MCF 10A (cell line): ENCODE measurements at regions not wholly inside any gene's neighbourhood (a gene's known extent, or its start where the extent isn't known, plus 50 kb on each side); places are given as distances from the start of the nearest gene placed in this dataset.

Experiments used
- BruUV-seq: library from RNA; stranded (reverse); fragments of 400-500 nt; replicated peaks from 2 replicates; lab custom pipeline; 2021; lab: Mats Ljungman, UMichigan
- CTCF ChIA-PET: fragments of 300-600 bp; sonication (Branson Sonifier 250); formaldehyde crosslinking; extraction: SDS; loops from one replicate; lab custom pipeline; 2021; ENCODE audit warnings: antibody characterized with exemption, inconsistent platforms; lab: Yijun Ruan, JAX
- POLR2A ChIA-PET: fragments of 300-600, 350-650 bp; sonication (Branson Sonifier 250); formaldehyde crosslinking; extraction: SDS; loops from one replicate; lab custom pipeline; 2020; ENCODE audit warnings: antibody characterized with exemption, inconsistent platforms; lab: Yijun Ruan, JAX
- DNase-seq: peaks from one replicate; pipeline ENCODE4 v3.0.0-alpha.2; 2018; ENCODE audit not compliant: unreplicated experiment
- H3K27ac Mint-ChIP-seq: one replicate; pipeline ENCODE4 v1.8.0; 2022; ENCODE audit warnings: mild to moderate bottlenecking, low read depth, mixed read lengths; ENCODE audit not compliant: unreplicated experiment
- H3K27me3 Mint-ChIP-seq: one replicate; pipeline ENCODE4 v1.8.0; 2022; ENCODE audit warnings: mixed read lengths; ENCODE audit not compliant: insufficient read depth, unreplicated experiment
- H3K36me3 Mint-ChIP-seq: one replicate; pipeline ENCODE4 v1.8.0; 2022; ENCODE audit warnings: mild to moderate bottlenecking, moderate library complexity, mixed read lengths; ENCODE audit not compliant: insufficient read depth, unreplicated experiment
- H3K4me1 Mint-ChIP-seq: one replicate; pipeline ENCODE4 v1.8.0; 2022; ENCODE audit warnings: mixed read lengths; ENCODE audit not compliant: insufficient read depth, unreplicated experiment
- H3K4me3 Mint-ChIP-seq: one replicate; pipeline ENCODE4 v1.8.0; 2022; ENCODE audit warnings: mild to moderate bottlenecking, moderate library complexity, mixed read lengths; ENCODE audit not compliant: unreplicated experiment
- H3K9me3 Mint-ChIP-seq: one replicate; pipeline ENCODE4 v1.8.0; 2022; ENCODE audit warnings: mixed read lengths; ENCODE audit not compliant: unreplicated experiment
- CTCF ChIP-seq: fragments of 200-600 bp; IDR thresholded peaks from one replicate; pipeline ENCODE4 v1.8.0; 2022; ENCODE audit warnings: antibody characterized with exemption, mild to moderate bottlenecking; ENCODE audit not compliant: unreplicated experiment
- intact Hi-C: fragments of 100-400 bp; cut with micrococcal nuclease; formaldehyde crosslinking; loops from 2 replicates; pipeline ENCODE4 v1.14.1; 2022

GRCh38 chr1:94617134-94617805, 75.7 kb upstream of the F3 start:
- no peak overlapping the region for H3K27ac Mint-ChIP-seq
- no TSS peak for BruUV-seq
- no peak for TF ChIP-seq CTCF
- ChIA-PET CTCF (interaction anchor here (1.4 to 3.2 kb wide), 3 partner anchors 12 to 76 kb away, joined by 3 to 17 read pairs (median 6); partner anchors contain the start of gene F3), POLR2A (interaction anchor here (1.4 kb wide), 1 partner anchor 18 kb away, joined by 5 read pairs; no protein-coding TSS in a partner anchor)
- peaks cover 42% of the 10 kb centered on the region for H3K4me1 Mint-ChIP-seq
- H3K27me3 Mint-ChIP-seq: no peaks in the 10 kb centered on the region
- H3K9me3 Mint-ChIP-seq: no peaks in the 10 kb centered on the region
- DNase-seq: peak; percentile 58
- intact Hi-C loops: no loop called here
- H3K36me3 Mint-ChIP-seq: no peaks in the 10 kb centered on the region
- no peak overlapping the region for H3K4me3 Mint-ChIP-seq

GRCh38 chr1:94616506-94616905, 74.9 kb upstream of the F3 start:
- H3K36me3 Mint-ChIP-seq: no peaks in the 10 kb centered on the region
- no peaks in the 10 kb centered on the region for H3K9me3 Mint-ChIP-seq
- H3K27me3 Mint-ChIP-seq: no peaks in the 10 kb centered on the region
- CTCF ChIA-PET: interaction anchor here (0.8 to 3.2 kb wide), 4 partner anchors 12 to 96 kb away, joined by 3 to 17 read pairs (median 6); partner anchors contain the start of gene F3
- peaks cover 34% of the 10 kb centered on the region for H3K4me1 Mint-ChIP-seq
- TF ChIP-seq CTCF: no peak
- no peak overlapping the region for H3K4me3 Mint-ChIP-seq
- H3K27ac Mint-ChIP-seq: no peak overlapping the region
- no peak for DNase-seq
- POLR2A ChIA-PET: interaction anchor here (0.7 to 1.7 kb wide), 3 partner anchors 18 to 74 kb away, joined by 3 to 5 read pairs (median 4); no protein-coding TSS in a partner anchor
- intact Hi-C loops: no loop called here
- no TSS peak for BruUV-seq

- TF ChIP-seq CTCF: no peak
- CTCF ChIA-PET: interaction anchor here (0.7 to 3.2 kb wide), 4 partner anchors 10 to 36 kb away, joined by 3 to 17 read pairs (median 4); no protein-coding TSS in a partner anchor
- no peaks in the 10 kb centered on the region for H3K27me3 Mint-ChIP-seq
- DNase-seq: no peak
- H3K27ac Mint-ChIP-seq: no peak overlapping the region
- no peaks in the 10 kb centered on the region for H3K9me3 Mint-ChIP-seq
- no TSS peak for BruUV-seq
- POLR2A ChIA-PET: interaction anchor here (1.7 kb wide), 1 partner anchor 73 kb away, joined by 4 read pairs; no protein-coding TSS in a partner anchor
- H3K36me3 Mint-ChIP-seq: no peaks in the 10 kb centered on the region
- intact Hi-C loops: no loop called here
- no peak overlapping the region for H3K4me3 Mint-ChIP-seq
- peaks cover 20% of the 10 kb centered on the region for H3K4me1 Mint-ChIP-seq
Measured at GRCh38 chr1:94614996-94615395, 73.4 kb upstream of the F3 start.

GRCh38 chr1:94614168-94614815, 72.7 kb upstream of the F3 start:
- intact Hi-C loops: no loop called here
- no peak overlapping the region for H3K4me3 Mint-ChIP-seq
- H3K27me3 Mint-ChIP-seq: no peaks in the 10 kb centered on the region
- CTCF ChIA-PET: interaction anchor here (0.9 to 3.2 kb wide), 3 partner anchors 9 to 22 kb away, joined by 3 to 17 read pairs (median 6); no protein-coding TSS in a partner anchor
- H3K4me1 Mint-ChIP-seq: peaks cover 13% of the 10 kb centered on the region
- no peak for TF ChIP-seq CTCF
- BruUV-seq: no TSS peak
- no peaks in the 10 kb centered on the region for H3K36me3 Mint-ChIP-seq
- no peak overlapping the region for H3K27ac Mint-ChIP-seq
- POLR2A ChIA-PET: no interaction called here
- no peak for DNase-seq
- H3K9me3 Mint-ChIP-seq: no peaks in the 10 kb centered on the region
